SU-DHL-6 (cell line): ENCODE measurements at regions not wholly inside any gene's neighbourhood (a gene's known extent, or its start where the extent isn't known, plus 50 kb on each side); places are given as distances from the start of the nearest gene placed in this dataset.

Experiments
- EZH2phosphoT487 ChIP-seq: fragments of 200-600 bp; sonication (generic), shearing (Covaris generic); conservative IDR thresholded peaks from 2 replicates; pipeline ENCODE4 v1.6.1; 2018; ENCODE audit warnings: mild to moderate bottlenecking, antibody characterized with exemption, low read length, moderate library complexity, mixed read lengths
- TF ChIP-seq, protein P1 (sequence below): fragments of 200-600 bp; sonication (generic); IDR thresholded peaks from one replicate; pipeline ENCODE4 v1.5.1; 2017; ENCODE audit warnings: antibody characterized with exemption, mild to moderate bottlenecking, low read length, moderate library complexity; ENCODE audit not compliant: insufficient read depth, poor library complexity, severe bottlenecking

DNA sequence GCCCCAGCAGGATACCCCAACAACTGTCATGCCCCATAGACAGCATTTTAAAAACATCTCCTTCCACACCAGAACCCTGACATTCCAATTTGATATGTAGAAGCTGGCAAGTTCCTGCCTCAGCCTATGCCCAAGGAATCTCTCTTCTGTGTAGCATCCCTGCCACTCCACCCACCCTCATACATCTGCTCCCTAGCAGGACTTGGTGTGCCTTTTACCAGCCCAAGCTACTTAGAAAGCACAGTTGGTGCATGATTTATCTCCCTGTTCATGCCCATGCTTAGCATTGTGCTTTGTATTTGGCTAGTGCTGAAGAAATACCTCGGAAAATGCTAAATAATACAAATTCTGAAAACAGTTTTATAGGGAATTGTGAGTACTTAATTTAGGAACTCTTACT lies 236.9 kb upstream of the HES1 start:
- TF ChIP-seq, protein P1, sequence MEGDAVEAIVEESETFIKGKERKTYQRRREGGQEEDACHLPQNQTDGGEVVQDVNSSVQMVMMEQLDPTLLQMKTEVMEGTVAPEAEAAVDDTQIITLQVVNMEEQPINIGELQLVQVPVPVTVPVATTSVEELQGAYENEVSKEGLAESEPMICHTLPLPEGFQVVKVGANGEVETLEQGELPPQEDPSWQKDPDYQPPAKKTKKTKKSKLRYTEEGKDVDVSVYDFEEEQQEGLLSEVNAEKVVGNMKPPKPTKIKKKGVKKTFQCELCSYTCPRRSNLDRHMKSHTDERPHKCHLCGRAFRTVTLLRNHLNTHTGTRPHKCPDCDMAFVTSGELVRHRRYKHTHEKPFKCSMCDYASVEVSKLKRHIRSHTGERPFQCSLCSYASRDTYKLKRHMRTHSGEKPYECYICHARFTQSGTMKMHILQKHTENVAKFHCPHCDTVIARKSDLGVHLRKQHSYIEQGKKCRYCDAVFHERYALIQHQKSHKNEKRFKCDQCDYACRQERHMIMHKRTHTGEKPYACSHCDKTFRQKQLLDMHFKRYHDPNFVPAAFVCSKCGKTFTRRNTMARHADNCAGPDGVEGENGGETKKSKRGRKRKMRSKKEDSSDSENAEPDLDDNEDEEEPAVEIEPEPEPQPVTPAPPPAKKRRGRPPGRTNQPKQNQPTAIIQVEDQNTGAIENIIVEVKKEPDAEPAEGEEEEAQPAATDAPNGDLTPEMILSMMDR = no peak
- TF ChIP-seq EZH2phosphoT487 = no peak
